Muscle layer of colon (tissue), 2 donors: ENCODE measurements at regions not wholly inside any gene's neighbourhood (a gene's known extent, or its start where the extent isn't known, plus 50 kb on each side); places are given as distances from the start of the nearest gene placed in this dataset.
"Not testable (repeated sequence)": the region's sequence is repeated elsewhere in the genome, so short reads cannot be mapped to it uniquely, and the experiment has no call there.

Experiments
- H3K27ac ChIP-seq: one replicate; pipeline ENCODE4 v1.7.0; 2013; ENCODE audit warnings: low read depth, mild to moderate bottlenecking, low read length, moderate library complexity
- H3K27me3 ChIP-seq, 2 donors: one replicate each; pipeline ENCODE4 v1.7.0; 2013; ENCODE audit warnings: low read length in 2 of 2, mild to moderate bottlenecking in 2 of 2; ENCODE audit not compliant: insufficient read depth in 2 of 2, control insufficient read depth in 1 of 2
- H3K36me3 ChIP-seq: one replicate; pipeline ENCODE4 v1.7.0; 2013; ENCODE audit warnings: mild to moderate bottlenecking, low read length; ENCODE audit not compliant: insufficient read depth
- H3K4me1 ChIP-seq: one replicate; pipeline ENCODE4 v1.7.0; 2013; ENCODE audit warnings: mild to moderate bottlenecking, low read length; ENCODE audit not compliant: insufficient read depth
- H3K4me3 ChIP-seq, 2 donors: one replicate each; pipeline ENCODE4 v1.7.0; 2013; ENCODE audit warnings: low read length in 2 of 2, low read depth in 1 of 2, mild to moderate bottlenecking in 1 of 2, moderate library complexity in 1 of 2
- H3K9ac ChIP-seq: one replicate; pipeline ENCODE4 v1.7.0; 2013; ENCODE audit warnings: low read length
- H3K9me3 ChIP-seq: one replicate; pipeline ENCODE4 v1.7.0; 2013; ENCODE audit warnings: mild to moderate bottlenecking, low read length
- donor health status: abdominal sarcoma.
- donor health status: Adenocarcinoma of cecum.

GRCh38 chrX:46218373-46218772 lies 326.8 kb downstream of the ZNF674 start:
- no peaks in the 10 kb centered on the region for H3K9me3 ChIP-seq
- H3K4me1 ChIP-seq, result no peaks in the 10 kb centered on the region
- no peaks in the 10 kb centered on the region for H3K27me3 ChIP-seq
- no peak overlapping the region for H3K9ac ChIP-seq
- no peak overlapping the region for H3K27ac ChIP-seq
- H3K4me3 ChIP-seq, result no peak overlapping the region
- H3K36me3 ChIP-seq, result no peaks in the 10 kb centered on the region

GRCh38 chrX:46216406-46216805 lies 328.8 kb downstream of the ZNF674 start:
- Histone ChIP-seq H3K27me3 (no peaks in the 10 kb centered on the region), H3K9ac (no peak overlapping the region), H3K36me3 (no peaks in the 10 kb centered on the region), H3K4me3 (no peak overlapping the region), H3K4me1 (no peaks in the 10 kb centered on the region), H3K9me3 (no peaks in the 10 kb centered on the region), H3K27ac (no peak overlapping the region)

- no peaks in the 10 kb centered on the region for H3K4me1 ChIP-seq
- H3K9me3 ChIP-seq, result no peaks in the 10 kb centered on the region
- H3K36me3 ChIP-seq, result no peaks in the 10 kb centered on the region
- no peak overlapping the region for H3K4me3 ChIP-seq
- H3K27me3 ChIP-seq, result no peaks in the 10 kb centered on the region
- H3K9ac ChIP-seq, result no peak overlapping the region
- H3K27ac ChIP-seq, result no peak overlapping the region
These were observed 334.1 kb downstream of the ZNF674 start for GRCh38 chrX:46211079-46211478.

- Histone ChIP-seq H3K27ac (no peak overlapping the region), H3K4me3 (no peak overlapping the region), H3K9me3 (no peaks in the 10 kb centered on the region), H3K36me3 (no peaks in the 10 kb centered on the region), H3K27me3 (no peaks in the 10 kb centered on the region), H3K4me1 (no peaks in the 10 kb centered on the region), H3K9ac (no peak overlapping the region)
These were observed 335.5 kb downstream of the ZNF674 start for GRCh38 chrX:46209768-46210167.

GRCh38 chrX:46209037-46209436 lies 336.2 kb downstream of the ZNF674 start:
- no peaks in the 10 kb centered on the region for H3K27me3 ChIP-seq
- no peaks in the 10 kb centered on the region for H3K36me3 ChIP-seq
- no peak overlapping the region for H3K9ac ChIP-seq
- H3K4me3 ChIP-seq, result no peak overlapping the region
- H3K4me1 ChIP-seq, result no peaks in the 10 kb centered on the region
- H3K27ac ChIP-seq, result no peak overlapping the region
- H3K9me3 ChIP-seq, result no peaks in the 10 kb centered on the region

- Histone ChIP-seq H3K4me1 (no peaks in the 10 kb centered on the region), H3K4me3 (no peak overlapping the region), H3K27me3 (no peaks in the 10 kb centered on the region), H3K27ac (no peak overlapping the region), H3K9ac (no peak overlapping the region), H3K36me3 (no peaks in the 10 kb centered on the region), H3K9me3 (no peaks in the 10 kb centered on the region)
These were observed 336.9 kb downstream of the ZNF674 start for GRCh38 chrX:46208225-46208854.

- Histone ChIP-seq H3K4me1 (no peaks in the 10 kb centered on the region), H3K9ac (no peak overlapping the region), H3K27ac (no peak overlapping the region), H3K9me3 (no peaks in the 10 kb centered on the region), H3K36me3 (no peaks in the 10 kb centered on the region), H3K4me3 (no peak overlapping the region), H3K27me3 (no peaks in the 10 kb centered on the region)
These were observed 340.3 kb downstream of the ZNF674 start for GRCh38 chrX:46204721-46205422.

- H3K9ac ChIP-seq, result no peak overlapping the region
- no peaks in the 10 kb centered on the region for H3K9me3 ChIP-seq
- H3K36me3 ChIP-seq, result no peaks in the 10 kb centered on the region
- H3K27ac ChIP-seq, result no peak overlapping the region
- no peaks in the 10 kb centered on the region for H3K4me1 ChIP-seq
- H3K27me3 ChIP-seq, result no peaks in the 10 kb centered on the region
- H3K4me3 ChIP-seq, result no peak overlapping the region
These were observed 342.3 kb downstream of the ZNF674 start for GRCh38 chrX:46202733-46203514.

- no peaks in the 10 kb centered on the region for H3K27me3 ChIP-seq
- no peaks in the 10 kb centered on the region for H3K4me1 ChIP-seq
- H3K9me3 ChIP-seq, result no peaks in the 10 kb centered on the region
- H3K36me3 ChIP-seq, result no peaks in the 10 kb centered on the region
- no peak overlapping the region for H3K9ac ChIP-seq
- H3K4me3 ChIP-seq, result no peak overlapping the region
- no peak overlapping the region for H3K27ac ChIP-seq
These were observed 344.8 kb downstream of the ZNF674 start for GRCh38 chrX:46200413-46200812.

- Histone ChIP-seq H3K27ac (no peak overlapping the region), H3K4me1 (no peaks in the 10 kb centered on the region), H3K36me3 (no peaks in the 10 kb centered on the region), H3K4me3 (no peak overlapping the region), H3K9me3 (no peaks in the 10 kb centered on the region), H3K9ac (no peak overlapping the region), H3K27me3 (no peaks in the 10 kb centered on the region)
These were observed 346.4 kb downstream of the ZNF674 start for GRCh38 chrX:46198858-46199257.

- H3K9ac ChIP-seq, H3K9me3 ChIP-seq, H3K4me3 ChIP-seq, H3K4me1 ChIP-seq, H3K36me3 ChIP-seq, H3K27ac ChIP-seq, H3K27me3 ChIP-seq: not testable (repeated sequence)
These were observed 358.5 kb downstream of the ZNF674 start for GRCh38 chrX:46186811-46187106.
